ENCODE measurements at regions not wholly inside any gene's neighbourhood (a gene's known extent, or its start where the extent isn't known, plus 50 kb on each side); places are given as distances from the start of the nearest gene placed in this dataset.
"Not testable (repeated sequence)": the region's sequence is repeated elsewhere in the genome, so short reads cannot be mapped to it uniquely, and the experiment has no call there.

- Histone ChIP-seq H3K9me3 (ENCODE audit: control insufficient read depth in 1 of 2, low read length in 2 of 2) (no peaks in the 10 kb centered on the region), H3K36me3 (ENCODE audit: control insufficient read depth in 1 of 2, insufficient read depth in 2 of 2, low read length in 2 of 2) (no peaks in the 10 kb centered on the region), H3K27me3 (ENCODE audit: low read depth, low read length) (no peaks in the 10 kb centered on the region), H3K4me3 (ENCODE audit: low read depth in 1 of 2, low read length in 2 of 2) (no peak overlapping the region), H3K4me1 (ENCODE audit: control insufficient read depth in 1 of 2, insufficient read depth in 2 of 2, low read length in 2 of 2) (no peaks in the 10 kb centered on the region), H3K27ac (ENCODE audit: low read length) (no peak overlapping the region)
Observed at GRCh38 chr4:27974339-27974738, 1113.7 kb downstream of the STIM2 start.

- H3K27ac ChIP-seq (ENCODE audit: low read length); H3K36me3 ChIP-seq (ENCODE audit: control insufficient read depth in 1 of 2, insufficient read depth in 2 of 2, low read length in 2 of 2); H3K4me1 ChIP-seq (ENCODE audit: control insufficient read depth in 1 of 2, insufficient read depth in 2 of 2, low read length in 2 of 2); H3K9me3 ChIP-seq (ENCODE audit: control insufficient read depth in 1 of 2, low read length in 2 of 2); H3K4me3 ChIP-seq (ENCODE audit: low read depth in 1 of 2, low read length in 2 of 2); H3K27me3 ChIP-seq (ENCODE audit: low read depth, low read length): not testable (repeated sequence)
Observed at GRCh38 chr4:27974881-27975280, 1114.2 kb downstream of the STIM2 start.

DNA sequence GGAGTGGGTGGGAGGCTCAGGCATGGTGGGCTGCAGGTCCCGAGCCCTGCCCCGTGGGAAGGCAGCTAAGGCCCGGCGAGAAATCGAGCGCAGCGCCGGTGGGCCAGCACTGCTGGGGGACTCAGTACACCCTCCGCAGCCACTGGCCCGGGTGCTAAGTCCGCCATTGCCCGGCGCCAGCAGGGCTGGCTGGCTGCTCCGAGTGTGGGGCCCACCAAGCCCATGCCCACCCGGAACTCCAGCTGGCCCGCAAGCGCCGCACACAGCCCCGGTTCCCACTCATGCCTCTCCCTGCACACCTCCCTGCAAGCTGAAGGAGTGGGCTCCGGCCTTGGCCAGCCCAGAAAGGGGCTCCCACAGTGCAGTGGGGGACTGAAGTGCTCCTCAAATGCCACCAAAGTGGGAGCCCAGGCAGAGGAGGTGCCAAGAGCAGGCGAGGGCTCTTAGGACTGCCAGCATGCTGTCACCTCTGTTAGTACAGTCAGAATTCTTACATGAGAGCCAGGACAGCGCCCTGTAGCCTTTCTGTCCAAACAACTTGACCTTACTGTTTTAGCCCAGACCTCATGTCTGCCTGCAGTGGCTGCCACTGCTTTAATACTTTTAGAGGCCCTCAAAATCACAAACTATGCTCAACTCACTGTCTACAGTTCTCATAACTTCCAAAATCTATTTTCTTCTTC lies 1117.9 kb downstream of the STIM2 start:
- H3K36me3 ChIP-seq (ENCODE audit: control insufficient read depth in 1 of 2, insufficient read depth in 2 of 2, low read length in 2 of 2); H3K27ac ChIP-seq (ENCODE audit: low read length); H3K4me1 ChIP-seq (ENCODE audit: control insufficient read depth in 1 of 2, insufficient read depth in 2 of 2, low read length in 2 of 2); H3K9me3 ChIP-seq (ENCODE audit: control insufficient read depth in 1 of 2, low read length in 2 of 2); H3K27me3 ChIP-seq (ENCODE audit: low read depth, low read length); H3K4me3 ChIP-seq (ENCODE audit: low read depth in 1 of 2, low read length in 2 of 2): not testable (repeated sequence)

DNA sequence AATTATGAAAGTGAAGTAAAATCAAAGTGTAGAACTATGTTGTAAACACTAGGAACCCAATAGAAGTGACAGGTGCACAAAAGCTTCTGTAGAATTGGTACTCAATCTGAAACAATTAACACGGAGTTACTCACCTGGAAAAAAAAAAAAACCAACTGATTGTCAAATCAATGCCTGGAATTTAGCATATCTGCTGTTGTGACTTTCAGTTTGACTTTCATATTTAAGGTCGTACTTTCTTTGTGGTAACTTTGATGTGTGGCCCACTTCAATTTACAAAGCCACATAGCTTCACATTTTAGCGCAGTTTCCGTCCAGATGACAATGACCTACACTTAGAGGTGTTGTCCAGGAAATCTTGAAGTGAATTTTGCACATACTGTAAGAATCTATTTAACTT lies 1124.9 kb downstream of the STIM2 start:
- Histone ChIP-seq H3K4me3 (ENCODE audit: low read depth in 1 of 2, low read length in 2 of 2) (no peak overlapping the region), H3K4me1 (ENCODE audit: control insufficient read depth in 1 of 2, insufficient read depth in 2 of 2, low read length in 2 of 2) (no peaks in the 10 kb centered on the region), H3K27ac (ENCODE audit: low read length) (no peak overlapping the region), H3K9me3 (ENCODE audit: control insufficient read depth in 1 of 2, low read length in 2 of 2) (no peaks in the 10 kb centered on the region), H3K36me3 (ENCODE audit: control insufficient read depth in 1 of 2, insufficient read depth in 2 of 2, low read length in 2 of 2) (no peaks in the 10 kb centered on the region), H3K27me3 (ENCODE audit: low read depth, low read length) (no peaks in the 10 kb centered on the region)

DNA sequence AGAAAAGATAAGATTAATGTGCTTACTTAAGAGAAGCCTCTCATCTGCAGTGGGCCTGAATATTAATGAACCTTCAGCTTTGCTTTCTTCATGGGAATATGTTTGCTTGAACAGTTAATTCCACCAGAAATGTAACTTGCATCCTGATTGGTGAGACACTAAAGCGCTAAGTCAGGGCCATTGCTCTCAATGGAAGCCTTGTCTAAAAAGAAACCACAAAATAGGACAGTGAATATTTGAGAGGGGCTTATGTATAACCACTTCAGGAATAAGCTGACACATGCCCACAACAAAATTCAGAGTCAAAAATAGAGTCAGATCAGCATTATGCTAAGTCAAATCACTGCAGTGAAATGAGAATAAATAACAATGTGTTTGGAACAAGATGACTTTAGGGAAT lies 1125.8 kb downstream of the STIM2 start:
- H3K27ac ChIP-seq (ENCODE audit: low read length): no peak overlapping the region
- H3K27me3 ChIP-seq (ENCODE audit: low read depth, low read length): no peaks in the 10 kb centered on the region

GRCh38 chr4:28001698-28002097 lies 1141.1 kb downstream of the STIM2 start:
- Histone ChIP-seq H3K27me3 (ENCODE audit: low read depth, low read length) (no peaks in the 10 kb centered on the region), H3K4me3 (ENCODE audit: low read depth in 1 of 2, low read length in 2 of 2) (no peak overlapping the region), H3K36me3 (ENCODE audit: control insufficient read depth in 1 of 2, insufficient read depth in 2 of 2, low read length in 2 of 2) (no peaks in the 10 kb centered on the region), H3K9me3 (ENCODE audit: control insufficient read depth in 1 of 2, low read length in 2 of 2) (no peaks in the 10 kb centered on the region), H3K4me1 (ENCODE audit: control insufficient read depth in 1 of 2, insufficient read depth in 2 of 2, low read length in 2 of 2) (no peaks in the 10 kb centered on the region), H3K27ac (ENCODE audit: low read length) (no peak overlapping the region)

More for the DNA sequence above, 1125.8 kb downstream of the STIM2 start:
- Histone ChIP-seq H3K4me1 (ENCODE audit: control insufficient read depth in 1 of 2, insufficient read depth in 2 of 2, low read length in 2 of 2) (no peaks in the 10 kb centered on the region), H3K4me3 (ENCODE audit: low read depth in 1 of 2, low read length in 2 of 2) (no peak overlapping the region), H3K36me3 (ENCODE audit: control insufficient read depth in 1 of 2, insufficient read depth in 2 of 2, low read length in 2 of 2) (no peaks in the 10 kb centered on the region), H3K9me3 (ENCODE audit: control insufficient read depth in 1 of 2, low read length in 2 of 2) (no peaks in the 10 kb centered on the region)

DNA sequence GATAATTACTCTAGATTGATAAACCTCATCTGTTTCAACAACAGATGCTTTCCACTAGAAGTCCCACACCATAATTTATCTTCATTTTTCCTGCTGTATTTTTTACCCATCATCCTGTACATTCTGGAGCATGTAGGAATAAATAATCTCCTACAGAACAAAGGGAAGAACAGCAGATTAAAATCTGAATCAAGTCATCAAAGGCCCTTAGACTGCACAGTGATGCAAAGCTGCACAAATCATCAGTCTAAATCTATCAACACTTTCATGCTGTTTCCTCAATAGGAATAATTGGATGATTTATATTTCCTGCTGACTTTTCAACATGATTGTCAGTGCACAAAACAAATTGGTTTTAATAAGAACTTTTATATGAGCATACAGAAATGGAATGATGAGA lies 1143.9 kb downstream of the STIM2 start:
- H3K27ac ChIP-seq (ENCODE audit: low read length): no peak overlapping the region
- no peaks in the 10 kb centered on the region for H3K9me3 ChIP-seq (ENCODE audit: control insufficient read depth in 1 of 2, low read length in 2 of 2)
- H3K27me3 ChIP-seq (ENCODE audit: low read depth, low read length): no peaks in the 10 kb centered on the region
- no peaks in the 10 kb centered on the region for H3K4me1 ChIP-seq (ENCODE audit: control insufficient read depth in 1 of 2, insufficient read depth in 2 of 2, low read length in 2 of 2)
- H3K4me3 ChIP-seq (ENCODE audit: low read depth in 1 of 2, low read length in 2 of 2): no peak overlapping the region
- H3K36me3 ChIP-seq (ENCODE audit: control insufficient read depth in 1 of 2, insufficient read depth in 2 of 2, low read length in 2 of 2): no peaks in the 10 kb centered on the region

GRCh38 chr4:28006021-28006420 lies 1145.4 kb downstream of the STIM2 start:
- Histone ChIP-seq H3K27ac (ENCODE audit: low read length) (no peak overlapping the region), H3K4me3 (ENCODE audit: low read depth in 1 of 2, low read length in 2 of 2) (no peak overlapping the region), H3K27me3 (ENCODE audit: low read depth, low read length) (no peaks in the 10 kb centered on the region), H3K4me1 (ENCODE audit: control insufficient read depth in 1 of 2, insufficient read depth in 2 of 2, low read length in 2 of 2) (no peaks in the 10 kb centered on the region), H3K9me3 (ENCODE audit: control insufficient read depth in 1 of 2, low read length in 2 of 2) (no peaks in the 10 kb centered on the region), H3K36me3 (ENCODE audit: control insufficient read depth in 1 of 2, insufficient read depth in 2 of 2, low read length in 2 of 2) (no peaks in the 10 kb centered on the region)

DNA sequence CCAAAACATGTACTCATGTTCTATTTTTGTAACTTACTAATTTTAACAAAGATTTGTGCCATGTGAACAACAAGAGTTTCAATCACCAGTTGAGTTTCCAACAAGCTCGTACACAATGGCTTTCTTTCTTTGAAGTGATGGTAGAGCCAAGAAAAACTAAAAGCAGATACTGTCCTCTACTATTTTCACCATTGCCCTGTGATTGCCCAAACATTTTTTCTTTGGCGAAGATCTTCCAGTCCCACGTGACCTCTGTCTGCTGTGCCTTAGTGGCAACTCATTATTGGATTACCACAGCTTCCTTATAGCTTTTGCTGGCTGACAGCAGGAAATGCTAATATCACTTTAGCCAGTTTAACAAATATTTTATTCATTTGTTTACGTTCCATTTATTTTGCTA lies 1147.1 kb downstream of the STIM2 start:
- no peak overlapping the region for H3K27ac ChIP-seq (ENCODE audit: low read length)
- no peak overlapping the region for H3K4me3 ChIP-seq (ENCODE audit: low read depth in 1 of 2, low read length in 2 of 2)
- no peaks in the 10 kb centered on the region for H3K9me3 ChIP-seq (ENCODE audit: control insufficient read depth in 1 of 2, low read length in 2 of 2)
- no peaks in the 10 kb centered on the region for H3K27me3 ChIP-seq (ENCODE audit: low read depth, low read length)
- H3K4me1 ChIP-seq (ENCODE audit: control insufficient read depth in 1 of 2, insufficient read depth in 2 of 2, low read length in 2 of 2): no peaks in the 10 kb centered on the region
- no peaks in the 10 kb centered on the region for H3K36me3 ChIP-seq (ENCODE audit: control insufficient read depth in 1 of 2, insufficient read depth in 2 of 2, low read length in 2 of 2)

DNA sequence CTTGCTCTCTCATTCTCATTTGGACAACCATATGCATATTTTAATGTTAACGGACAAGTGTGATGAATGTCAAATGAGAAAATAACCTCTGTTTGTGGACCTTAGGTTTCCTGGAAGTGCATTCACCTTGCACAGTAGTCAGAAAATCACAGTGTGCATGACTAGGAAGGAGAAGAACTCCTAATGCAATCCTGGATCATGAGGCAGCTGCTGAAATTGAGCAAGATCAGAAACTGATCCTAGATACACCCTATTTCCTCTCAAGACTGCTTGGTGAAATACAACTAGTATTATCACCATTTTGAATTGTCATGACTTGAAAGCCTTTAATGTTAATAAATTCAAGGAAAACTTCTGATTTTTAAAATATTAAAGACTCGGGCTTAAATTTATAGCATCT lies 1148.9 kb downstream of the STIM2 start:
- H3K9me3 ChIP-seq (ENCODE audit: control insufficient read depth in 1 of 2, low read length in 2 of 2): peaks cover 0 to 4% of the 10 kb centered on the region in 2 donors
- H3K4me3 ChIP-seq (ENCODE audit: low read depth in 1 of 2, low read length in 2 of 2): no peak overlapping the region
- H3K27ac ChIP-seq (ENCODE audit: low read length): no peak overlapping the region
- H3K4me1 ChIP-seq (ENCODE audit: control insufficient read depth in 1 of 2, insufficient read depth in 2 of 2, low read length in 2 of 2): no peaks in the 10 kb centered on the region
- H3K27me3 ChIP-seq (ENCODE audit: low read depth, low read length): no peaks in the 10 kb centered on the region
- H3K36me3 ChIP-seq (ENCODE audit: control insufficient read depth in 1 of 2, insufficient read depth in 2 of 2, low read length in 2 of 2): no peaks in the 10 kb centered on the region

DNA sequence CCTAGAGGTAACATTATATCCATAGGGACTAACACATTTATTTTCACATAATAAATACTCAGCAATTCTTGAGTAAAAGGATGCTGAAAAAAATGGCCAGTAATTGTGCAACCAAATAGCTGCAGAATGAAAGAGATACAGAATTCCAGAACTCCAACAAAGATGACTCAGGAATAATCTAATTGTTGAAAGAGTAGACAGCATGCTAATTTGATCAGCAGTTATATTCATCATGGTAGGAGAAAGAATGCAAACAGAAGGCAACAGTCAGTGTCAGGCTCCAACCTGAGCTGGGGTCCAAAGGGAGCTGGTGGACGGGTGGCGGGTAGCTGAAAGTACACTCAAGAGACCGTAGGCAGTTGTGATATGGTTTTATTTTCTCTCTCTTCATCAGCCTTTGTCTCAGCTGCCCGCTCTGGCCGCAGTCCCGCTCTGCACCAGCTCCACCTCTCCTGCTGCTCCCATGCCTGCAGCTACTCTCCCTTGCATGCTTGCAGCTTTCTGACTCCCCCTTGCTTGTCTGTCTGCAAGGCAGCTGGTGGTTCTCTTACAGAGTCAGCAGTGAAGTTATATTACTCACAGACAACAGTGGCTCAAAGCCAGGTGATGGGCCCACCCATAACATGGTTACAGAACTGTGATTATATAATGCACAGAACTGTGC lies 1150.1 kb downstream of the STIM2 start:
- Histone ChIP-seq H3K9me3 (ENCODE audit: control insufficient read depth in 1 of 2, low read length in 2 of 2) (peaks cover 0 to 8% of the 10 kb centered on the region in 2 donors), H3K36me3 (ENCODE audit: control insufficient read depth in 1 of 2, insufficient read depth in 2 of 2, low read length in 2 of 2) (no peaks in the 10 kb centered on the region), H3K4me1 (ENCODE audit: control insufficient read depth in 1 of 2, insufficient read depth in 2 of 2, low read length in 2 of 2) (no peaks in the 10 kb centered on the region), H3K4me3 (ENCODE audit: low read depth in 1 of 2, low read length in 2 of 2) (no peak overlapping the region), H3K27ac (ENCODE audit: low read length) (no peak overlapping the region), H3K27me3 (ENCODE audit: low read depth, low read length) (no peaks in the 10 kb centered on the region)

- H3K9me3 ChIP-seq (ENCODE audit: control insufficient read depth in 1 of 2, low read length in 2 of 2): peaks cover 0 to 8% of the 10 kb centered on the region in 2 donors
- H3K27me3 ChIP-seq (ENCODE audit: low read depth, low read length): no peaks in the 10 kb centered on the region
- no peaks in the 10 kb centered on the region for H3K36me3 ChIP-seq (ENCODE audit: control insufficient read depth in 1 of 2, insufficient read depth in 2 of 2, low read length in 2 of 2)
- no peak overlapping the region for H3K27ac ChIP-seq (ENCODE audit: low read length)
- no peaks in the 10 kb centered on the region for H3K4me1 ChIP-seq (ENCODE audit: control insufficient read depth in 1 of 2, insufficient read depth in 2 of 2, low read length in 2 of 2)
- no peak overlapping the region for H3K4me3 ChIP-seq (ENCODE audit: low read depth in 1 of 2, low read length in 2 of 2)
Observed at GRCh38 chr4:28014469-28014868, 1153.8 kb downstream of the STIM2 start.
